Sigmoid colon (tissue), 6 donors: ENCODE measurements at regions not wholly inside any gene's neighbourhood (a gene's known extent, or its start where the extent isn't known, plus 50 kb on each side); places are given as distances from the start of the nearest gene placed in this dataset.

ENCODE experiments used
- DNase-seq: peaks from one replicate; pipeline ENCODE4 v3.0.0-alpha.2; 2019
- H3K27ac ChIP-seq, 4 donors: fragments of 200-600 bp; sonication (generic); one replicate each; pipeline ENCODE4 v1.5.1; 2016 to 2019; ENCODE audit warnings: mild to moderate bottlenecking in 1 of 4
- H3K27me3 ChIP-seq, 3 donors: fragments of 200-600 bp; sonication (generic); one replicate each; pipeline ENCODE4 v1.5.1; 2019; ENCODE audit warnings: mild to moderate bottlenecking in 1 of 3
- H3K36me3 ChIP-seq, 4 donors: fragments of 200-600 bp; sonication (generic); one replicate each; pipeline ENCODE4 v1.5.1; 2016 to 2019
- H3K4me1 ChIP-seq, 4 donors: fragments of 200-600 bp; sonication (generic); one replicate each; pipeline ENCODE4 v1.5.1; 2017 to 2019
- H3K4me3 ChIP-seq, 4 donors: fragments of 200-600 bp; sonication (generic); one replicate each; pipeline ENCODE4 v1.5.1; 2017 to 2019; ENCODE audit warnings: mild to moderate bottlenecking in 2 of 4, moderate library complexity in 1 of 4
- H3K9me3 ChIP-seq, 4 donors: fragments of 200-600 bp in 3 of 4; sonication (generic) in 3 of 4; one replicate each; pipeline versions ENCODE4 v1.5.1 to v1.6.1; 2013 to 2019
- EP300 ChIP-seq, 4 donors: sonication (generic); formaldehyde crosslinking; IDR thresholded peaks; one replicate each; pipeline ENCODE4 v1.6.1; 2017; ENCODE audit warnings: antibody characterized with exemption in 4 of 4
- POLR2A ChIP-seq, 2 donors: fragments of 450-650 bp; IDR thresholded peaks; one replicate each; pipeline ENCODE4 v1.6.1; 2016; ENCODE audit warnings: antibody characterized with exemption in 2 of 2, mild to moderate bottlenecking in 2 of 2, moderate library complexity in 2 of 2
- POLR2AphosphoS5 ChIP-seq, 4 donors: sonication (generic); formaldehyde crosslinking; IDR thresholded peaks; one replicate each; pipeline ENCODE4 v1.6.1; 2017; ENCODE audit warnings: antibody characterized with exemption in 4 of 4
- WGBS, 2 donors: extraction: QIAGEN DNeasy Blood & Tissue Kit; methylation state at CpG; one replicate each; pipeline ENCODE4 v1.1.7; 2013; 5-methylcytosine and 5-hydroxymethylcytosine counted together
- intact Hi-C: fragments of 100-400 bp; cut with DNase I; formaldehyde crosslinking; loops from one replicate; pipeline ENCODE4 v1.15.1; 2023
- TF ChIP-seq, protein P1 (sequence below), 4 experiments: fragments of 450-650 bp in 3 of 4; fragments of 200-600 bp in 1 of 4; IDR thresholded peaks; one replicate each; pipeline ENCODE4 v1.5.1; 2016 to 2019; ENCODE audit warnings: antibody characterized with exemption in 4 of 4, mild to moderate bottlenecking in 3 of 4, moderate library complexity in 2 of 4
- donor health status: healthy with polysubstance abuse.
- donor health status: healthy.

DNA sequence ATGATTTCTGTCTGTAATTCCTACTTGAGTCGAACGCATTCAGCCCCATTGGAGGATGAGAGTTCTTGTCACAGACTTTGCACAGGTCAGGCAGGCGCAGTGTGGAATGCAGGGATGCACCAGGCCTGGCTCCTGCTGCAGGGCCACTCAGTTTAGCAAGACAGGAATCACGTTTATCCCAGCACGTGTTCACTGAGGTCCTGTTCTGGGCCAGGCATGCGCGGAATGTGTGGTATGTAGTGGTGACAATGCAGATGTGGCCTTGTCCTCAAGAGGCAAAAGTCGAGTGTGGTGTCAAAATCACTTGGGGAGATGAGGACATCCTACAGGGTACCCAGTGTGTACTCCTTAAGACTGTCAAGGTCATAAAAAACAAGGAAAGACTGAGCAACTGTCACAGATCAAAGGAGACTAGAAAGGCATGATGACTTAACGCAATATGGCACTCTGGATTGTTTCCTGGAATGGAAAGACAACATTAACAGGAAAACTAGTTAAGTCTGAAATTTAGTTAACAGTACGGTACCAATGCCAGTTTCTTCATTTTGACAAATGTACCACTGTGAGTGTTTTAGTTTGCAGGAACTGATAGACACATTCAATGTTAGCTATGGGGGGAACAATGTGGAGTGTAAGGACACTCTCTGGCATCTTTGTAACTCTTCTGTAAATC lies 121.5 kb upstream of the ADAMTS18 start:
- Histone ChIP-seq H3K27ac (no peak overlapping the region), H3K9me3 (no peaks in the 10 kb centered on the region), H3K27me3 (no peaks in the 10 kb centered on the region), H3K4me3 (no peak overlapping the region), H3K36me3 (no peaks in the 10 kb centered on the region), H3K4me1 (peaks cover 0 to 11% (median 8%) of the 10 kb centered on the region in 4 donors)
- intact Hi-C loops, result no loop called here
- DNase-seq, result no peak
- TF ChIP-seq POLR2A (IDR thresholded peaks at IDR 0.05) (no peak), POLR2AphosphoS5 (IDR thresholded peaks at IDR 0.05) (no peak), EP300 (IDR thresholded peaks at IDR 0.05) (no peak)
- TF ChIP-seq, protein P1, sequence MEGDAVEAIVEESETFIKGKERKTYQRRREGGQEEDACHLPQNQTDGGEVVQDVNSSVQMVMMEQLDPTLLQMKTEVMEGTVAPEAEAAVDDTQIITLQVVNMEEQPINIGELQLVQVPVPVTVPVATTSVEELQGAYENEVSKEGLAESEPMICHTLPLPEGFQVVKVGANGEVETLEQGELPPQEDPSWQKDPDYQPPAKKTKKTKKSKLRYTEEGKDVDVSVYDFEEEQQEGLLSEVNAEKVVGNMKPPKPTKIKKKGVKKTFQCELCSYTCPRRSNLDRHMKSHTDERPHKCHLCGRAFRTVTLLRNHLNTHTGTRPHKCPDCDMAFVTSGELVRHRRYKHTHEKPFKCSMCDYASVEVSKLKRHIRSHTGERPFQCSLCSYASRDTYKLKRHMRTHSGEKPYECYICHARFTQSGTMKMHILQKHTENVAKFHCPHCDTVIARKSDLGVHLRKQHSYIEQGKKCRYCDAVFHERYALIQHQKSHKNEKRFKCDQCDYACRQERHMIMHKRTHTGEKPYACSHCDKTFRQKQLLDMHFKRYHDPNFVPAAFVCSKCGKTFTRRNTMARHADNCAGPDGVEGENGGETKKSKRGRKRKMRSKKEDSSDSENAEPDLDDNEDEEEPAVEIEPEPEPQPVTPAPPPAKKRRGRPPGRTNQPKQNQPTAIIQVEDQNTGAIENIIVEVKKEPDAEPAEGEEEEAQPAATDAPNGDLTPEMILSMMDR (IDR thresholded peaks at IDR 0.05), result no peak
- 56 to 66% methylated on average over 10 of the region's 10 CpGs for WGBS, 2 donors

DNA sequence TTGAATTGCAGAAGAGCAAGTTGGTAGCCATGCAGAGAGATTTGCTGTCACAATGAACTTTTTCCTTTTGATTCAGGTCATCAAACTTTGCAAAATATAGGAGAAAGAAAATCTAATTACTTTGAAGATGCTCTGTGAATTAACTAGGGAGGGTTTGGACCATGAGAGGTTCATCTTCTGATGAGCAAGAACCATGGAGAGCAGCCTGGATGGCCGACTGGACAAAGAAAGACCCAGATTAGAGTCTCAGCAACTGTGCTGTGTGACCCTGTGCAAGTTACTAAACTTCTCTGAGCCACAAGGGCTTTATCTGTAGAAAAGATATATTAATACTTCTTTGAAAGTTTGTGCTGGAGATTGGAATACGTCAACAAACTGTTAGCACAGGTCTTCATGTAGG lies 122.6 kb upstream of the ADAMTS18 start:
- H3K9me3 ChIP-seq, result no peaks in the 10 kb centered on the region
- H3K27me3 ChIP-seq, result no peaks in the 10 kb centered on the region
- DNase-seq, result no peak
- TF ChIP-seq POLR2AphosphoS5 (IDR thresholded peaks at IDR 0.05), result no peak
- TF ChIP-seq EP300 (IDR thresholded peaks at IDR 0.05), result no peak
- TF ChIP-seq POLR2A (IDR thresholded peaks at IDR 0.05), result no peak
- TF ChIP-seq, protein P1 (IDR thresholded peaks at IDR 0.05), result no peak
- H3K4me1 ChIP-seq, result peaks cover 0 to 11% (median 8%) of the 10 kb centered on the region in 4 donors
- H3K36me3 ChIP-seq, result no peaks in the 10 kb centered on the region
- intact Hi-C loops, result no loop called here
- 56 to 60% methylated on average over 2 of the region's 2 CpGs for WGBS, 2 donors
- no peak overlapping the region for H3K27ac ChIP-seq
- H3K4me3 ChIP-seq, result no peak overlapping the region

DNA sequence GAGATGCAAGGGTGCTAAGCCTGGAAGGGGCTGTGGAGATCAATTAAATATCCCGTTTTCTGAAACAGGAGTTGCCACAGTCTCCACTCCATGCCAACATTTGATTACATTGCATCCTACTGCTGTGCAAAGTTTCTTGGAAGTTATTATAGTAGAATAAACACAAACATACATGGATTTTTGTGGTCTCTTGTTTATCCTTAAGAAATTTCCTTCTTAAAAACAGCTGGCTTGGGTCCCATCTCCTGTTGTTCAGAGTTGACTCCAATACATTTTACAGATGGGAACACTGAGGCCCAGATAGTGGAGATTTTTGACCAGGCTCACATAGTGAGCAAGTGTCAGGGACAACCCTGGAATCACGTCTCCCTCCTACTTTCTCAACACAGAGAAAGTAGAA lies 124.0 kb upstream of the ADAMTS18 start:
- WGBS, 2 donors, result 55 to 76% methylated on average over 2 of the region's 2 CpGs
- Histone ChIP-seq H3K36me3 (no peaks in the 10 kb centered on the region), H3K9me3 (no peaks in the 10 kb centered on the region), H3K27ac (no peak overlapping the region), H3K4me3 (no peak overlapping the region), H3K4me1 (peaks cover 0 to 11% (median 8%) of the 10 kb centered on the region in 4 donors), H3K27me3 (no peaks in the 10 kb centered on the region)
- no peak for DNase-seq
- no peak for TF ChIP-seq POLR2A (IDR thresholded peaks at IDR 0.05)
- TF ChIP-seq, protein P1 (IDR thresholded peaks at IDR 0.05), result no peak
- no peak for TF ChIP-seq EP300 (IDR thresholded peaks at IDR 0.05)
- TF ChIP-seq POLR2AphosphoS5 (IDR thresholded peaks at IDR 0.05), result no peak
- intact Hi-C loops, result no loop called here

DNA sequence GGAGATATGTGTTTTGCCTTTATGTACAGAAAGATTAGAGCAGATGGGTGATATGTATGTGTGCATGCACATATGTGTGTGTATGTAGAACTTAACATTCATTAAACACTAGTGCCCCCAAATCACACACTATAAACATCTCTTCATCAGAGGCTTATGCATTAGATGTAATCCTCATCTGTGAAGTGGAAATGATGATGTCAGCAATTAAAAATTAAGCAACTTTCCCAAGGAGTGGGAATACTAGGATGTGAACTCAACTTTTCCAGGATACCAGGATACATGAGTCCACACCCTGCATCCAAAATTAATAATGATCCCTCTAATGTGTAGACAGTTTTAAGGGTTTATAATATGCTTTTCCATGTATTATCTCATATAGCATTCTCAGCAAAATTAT lies 127.7 kb upstream of the ADAMTS18 start:
- intact Hi-C loops, result no loop called here
- TF ChIP-seq EP300 (IDR thresholded peaks at IDR 0.05), result no peak
- TF ChIP-seq POLR2AphosphoS5 (IDR thresholded peaks at IDR 0.05), result no peak
- TF ChIP-seq, protein P1 (IDR thresholded peaks at IDR 0.05), result no peak
- no peak for TF ChIP-seq POLR2A (IDR thresholded peaks at IDR 0.05)
- Histone ChIP-seq H3K27me3 (no peaks in the 10 kb centered on the region), H3K4me1 (no peaks in the 10 kb centered on the region), H3K36me3 (no peaks in the 10 kb centered on the region), H3K9me3 (no peaks in the 10 kb centered on the region), H3K27ac (no peak overlapping the region), H3K4me3 (no peak overlapping the region)
- no peak for DNase-seq
